PC-9 (cell line): ENCODE measurements at regions not wholly inside any gene's neighbourhood (a gene's known extent, or its start where the extent isn't known, plus 50 kb on each side); places are given as distances from the start of the nearest gene placed in this dataset.

Experiments used
- BruUV-seq: library from RNA; stranded (reverse); fragments of 400-500 nt; replicated peaks from 2 replicates; lab custom pipeline; 2021; lab: Mats Ljungman, UMichigan
- CTCF ChIA-PET: fragments of 300-600 bp; sonication (Branson Sonifier 250); formaldehyde crosslinking; loops from one replicate; lab custom pipeline; 2022; ENCODE audit warnings: antibody characterized with exemption; lab: Charles Lee
- POLR2A ChIA-PET: fragments of 300-600 bp; sonication (Branson Sonifier 250); formaldehyde crosslinking; loops from one replicate; lab custom pipeline; 2022; ENCODE audit warnings: antibody characterized with exemption; ENCODE audit not compliant: unreplicated experiment; lab: Charles Lee
- DNase-seq, 2 experiments: peaks; one replicate each; pipeline versions ENCODE4 v3.0.0 to v3.0.0-alpha.2; 2015 to 2022; ENCODE audit warnings: mixed read lengths in 1 of 2
- H2AFZ ChIP-seq: fragments of 200-600 bp; sonication (generic); 2 replicates; pipeline ENCODE4 v1.8.1; 2017; ENCODE audit warnings: antibody characterized with exemption
- H3F3A ChIP-seq: fragments of 200-600 bp; sonication (generic); 2 replicates; pipeline ENCODE4 v1.8.1; 2017; ENCODE audit warnings: antibody characterized with exemption, mild to moderate bottlenecking, low read depth; ENCODE audit not compliant: insufficient read depth
- H3K27ac ChIP-seq: fragments of 200-600 bp; sonication (generic); 2 replicates; pipeline ENCODE4 v1.6.1; 2016; ENCODE audit warnings: mixed run types
- H3K27me3 ChIP-seq: fragments of 200-600 bp; sonication (generic); 2 replicates; pipeline ENCODE4 v1.6.1; 2016; ENCODE audit warnings: low read depth, mixed run types; ENCODE audit not compliant: insufficient read depth
- H3K36me3 ChIP-seq: fragments of 200-600 bp; sonication (generic); 2 replicates; pipeline ENCODE4 v1.6.1; 2016; ENCODE audit warnings: low read depth, mixed run types
- H3K4me1 ChIP-seq: fragments of 200-600 bp; sonication (generic); replicated peaks from 2 replicates; pipeline ENCODE4 v1.6.1; 2016; ENCODE audit warnings: mixed run types; ENCODE audit not compliant: insufficient read depth
- H3K4me2 ChIP-seq: fragments of 200-600 bp; sonication (generic); 2 replicates; pipeline ENCODE4 v1.6.1; 2017; ENCODE audit warnings: mixed run types
- H3K4me3 ChIP-seq: fragments of 200-600 bp; sonication (generic); 2 replicates; pipeline ENCODE4 v1.6.1; 2016; ENCODE audit warnings: mixed run types
- H3K79me2 ChIP-seq: fragments of 200-600 bp; sonication (generic); 2 replicates; pipeline ENCODE4 v1.6.1; 2017; ENCODE audit warnings: low read depth, mixed run types
- H3K9me2 ChIP-seq: fragments of 200-600 bp; sonication (generic); 2 replicates; pipeline ENCODE4 v1.8.1; 2017; ENCODE audit warnings: mild to moderate bottlenecking; ENCODE audit not compliant: insufficient read depth
- H3K9me3 ChIP-seq: fragments of 200-600 bp; sonication (generic); 2 replicates; pipeline ENCODE4 v1.8.1; 2016; ENCODE audit warnings: low read depth; ENCODE audit not compliant: insufficient read depth
- H4K20me1 ChIP-seq: fragments of 200-600 bp; sonication (generic); 2 replicates; pipeline ENCODE4 v1.8.1; 2017; ENCODE audit not compliant: insufficient read depth
- CTCF ChIP-seq: fragments of 200-600 bp; sonication (generic); conservative IDR thresholded peaks from 2 replicates; pipeline ENCODE4 v1.6.1; 2017; ENCODE audit warnings: mixed run types, antibody characterized with exemption, mild to moderate bottlenecking, moderate library complexity
- EZH2 ChIP-seq: fragments of 200-600 bp; sonication (generic); IDR thresholded peaks from 2 replicates; pipeline ENCODE4 v1.8.0; 2017; ENCODE audit warnings: antibody characterized with exemption, low read depth
- intact Hi-C: fragments of 100-400 bp; cut with micrococcal nuclease; formaldehyde crosslinking; loops from one replicate; pipeline ENCODE4 v1.10.0; 2022; ENCODE audit not compliant: unreplicated experiment

- BruUV-seq: no TSS peak
- Histone ChIP-seq H3K9me3 (no peaks in the 10 kb centered on the region), H3K4me2 (no peak overlapping the region), H3F3A (no peaks in the 10 kb centered on the region), H3K36me3 (no peaks in the 10 kb centered on the region; the same call in 1 of the 2 replicates), H3K27ac (no peak overlapping the region), H3K4me1 (0 out of 2 replicates have a peak, but pooled peaks cover 5% of the 10 kb centered on the region), H3K4me3 (no peak overlapping the region), H3K27me3 (no peaks in the 10 kb centered on the region), H2AFZ (no peak overlapping the region), H3K79me2 (no peaks in the 10 kb centered on the region), H3K9me2 (no peaks in the 10 kb centered on the region), H4K20me1 (no peaks in the 10 kb centered on the region)
- ChIA-PET CTCF (interaction anchor here (0.5 kb wide), 1 partner anchor 640 kb away, joined by 4 read pairs; no protein-coding TSS in a partner anchor), POLR2A (no interaction called here)
- no peak for DNase-seq
- intact Hi-C loops: loop anchor here (10.0 kb wide), 1 partner anchor 59 kb away; no protein-coding TSS in a partner anchor
- no peak for TF ChIP-seq CTCF
- no peak for TF ChIP-seq EZH2
Observed at GRCh38 chr5:93674138-93674537, 67.3 kb downstream of the POU5F2 start.

- no peaks in the 10 kb centered on the region; the same call in 1 of the 2 replicates for H3K36me3 ChIP-seq
- no peak overlapping the region for H3K4me2 ChIP-seq
- DNase-seq: no peak
- H3K27me3 ChIP-seq: no peaks in the 10 kb centered on the region
- TF ChIP-seq CTCF (no peak), EZH2 (no peak)
- POLR2A ChIA-PET: no interaction called here
- no peaks in the 10 kb centered on the region for H3F3A ChIP-seq
- no peak overlapping the region for H3K4me3 ChIP-seq
- intact Hi-C loops: loop anchor here (10.0 kb wide), 1 partner anchor 59 kb away; no protein-coding TSS in a partner anchor
- CTCF ChIA-PET: no interaction called here
- no peaks in the 10 kb centered on the region for H3K79me2 ChIP-seq
- H4K20me1 ChIP-seq: no peaks in the 10 kb centered on the region
- 0 out of 2 replicates have a peak, but pooled peaks cover 5% of the 10 kb centered on the region for H3K4me1 ChIP-seq
- H3K27ac ChIP-seq: no peak overlapping the region
- no peak overlapping the region for H2AFZ ChIP-seq
- no TSS peak for BruUV-seq
- no peaks in the 10 kb centered on the region for H3K9me3 ChIP-seq
- H3K9me2 ChIP-seq: no peaks in the 10 kb centered on the region
Observed at GRCh38 chr5:93673316-93673954, 68.0 kb downstream of the POU5F2 start.

GRCh38 chr5:93665648-93666047, 75.8 kb downstream of the POU5F2 start:
- Histone ChIP-seq H3K4me3 (no peak overlapping the region), H4K20me1 (no peaks in the 10 kb centered on the region), H3K9me3 (no peaks in the 10 kb centered on the region), H3K4me1 (no peaks in the 10 kb centered on the region), H3K27ac (no peak overlapping the region), H3K79me2 (no peaks in the 10 kb centered on the region), H3K9me2 (no peaks in the 10 kb centered on the region), H3K4me2 (no peak overlapping the region), H3K27me3 (no peaks in the 10 kb centered on the region), H3K36me3 (no peaks in the 10 kb centered on the region), H2AFZ (no peak overlapping the region), H3F3A (no peaks in the 10 kb centered on the region)
- TF ChIP-seq EZH2 (no peak), CTCF (no peak)
- DNase-seq: no peak
- ChIA-PET CTCF (no interaction called here), POLR2A (no interaction called here)
- intact Hi-C loops: no loop called here
- BruUV-seq: no TSS peak
